ENCODE measurements at regions not wholly inside any gene's neighbourhood (a gene's known extent, or its start where the extent isn't known, plus 50 kb on each side); places are given as distances from the start of the nearest gene placed in this dataset.

- no peak for TF ChIP-seq EZH2 (IDR thresholded peaks at IDR 0.05; ENCODE audit: insufficient read depth, low read length)
- no peak for TF ChIP-seq CTCF (IDR thresholded peaks at IDR 0.05; ENCODE audit: insufficient read depth, low read depth, low read length)
These were observed 533.0 kb upstream of the POT1 start for GRCh38 chr7:125462615-125463014.

All from astrocyte (in vitro differentiated cells and primary cell).